ENCODE measurements at regions not wholly inside any gene's neighbourhood (a gene's known extent, or its start where the extent isn't known, plus 50 kb on each side); places are given as distances from the start of the nearest gene placed in this dataset.
"Not testable (repeated sequence)": the region's sequence is repeated elsewhere in the genome, so short reads cannot be mapped to it uniquely, and the experiment has no call there.

DNA sequence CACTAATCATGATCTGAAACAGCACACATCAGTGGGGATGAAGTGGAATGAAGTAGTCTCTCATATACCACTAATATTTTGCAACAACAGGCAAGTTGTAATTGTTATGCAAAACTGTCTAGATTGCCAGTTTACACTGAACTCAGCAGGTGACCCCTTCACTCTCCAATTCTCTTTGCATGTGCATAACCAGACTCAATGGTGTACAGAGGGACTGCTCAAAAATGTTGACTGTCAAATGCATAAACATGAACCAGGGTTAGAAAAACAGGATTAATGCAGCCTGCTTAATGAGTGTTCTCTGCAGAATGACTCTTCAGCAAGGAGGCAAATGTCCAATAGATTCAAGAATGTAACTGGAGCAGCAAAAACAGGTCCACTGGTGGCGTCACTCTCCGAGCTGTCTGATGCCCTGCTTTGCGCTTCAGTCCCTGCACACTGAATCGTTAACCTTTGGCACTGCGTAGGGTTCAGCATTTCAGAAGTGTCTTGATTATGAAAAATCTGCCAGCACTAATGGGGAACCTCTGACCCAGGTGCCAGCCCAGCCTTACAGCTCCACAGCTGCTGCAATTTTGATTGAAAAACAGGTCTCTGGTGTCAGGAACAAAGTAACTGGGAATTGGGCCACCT is 209.3 kb downstream of the TDRD15 start:
- no peak for DNase-seq (ENCODE audit: low spot score)

DNA sequence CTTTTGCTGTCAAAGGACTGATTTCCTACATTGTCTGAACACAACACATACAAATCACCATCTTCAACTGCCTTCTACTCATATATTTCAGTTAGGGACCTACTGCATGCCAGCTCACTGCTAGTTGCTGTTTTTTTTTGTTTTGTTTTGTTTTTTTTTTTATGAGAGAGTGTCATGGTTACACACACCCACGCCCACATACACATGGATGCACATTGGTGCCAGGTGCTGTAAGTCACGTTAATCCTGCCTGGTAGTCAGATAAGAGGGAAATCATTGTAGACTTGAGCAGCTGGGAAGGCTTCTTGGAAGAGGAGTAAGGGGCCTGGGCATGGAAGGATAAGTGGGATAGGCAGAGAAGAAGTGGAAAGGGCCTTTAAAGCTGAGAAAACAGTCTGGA is 209.9 kb downstream of the TDRD15 start:
- no peak for DNase-seq (ENCODE audit: low spot score)

DNA sequence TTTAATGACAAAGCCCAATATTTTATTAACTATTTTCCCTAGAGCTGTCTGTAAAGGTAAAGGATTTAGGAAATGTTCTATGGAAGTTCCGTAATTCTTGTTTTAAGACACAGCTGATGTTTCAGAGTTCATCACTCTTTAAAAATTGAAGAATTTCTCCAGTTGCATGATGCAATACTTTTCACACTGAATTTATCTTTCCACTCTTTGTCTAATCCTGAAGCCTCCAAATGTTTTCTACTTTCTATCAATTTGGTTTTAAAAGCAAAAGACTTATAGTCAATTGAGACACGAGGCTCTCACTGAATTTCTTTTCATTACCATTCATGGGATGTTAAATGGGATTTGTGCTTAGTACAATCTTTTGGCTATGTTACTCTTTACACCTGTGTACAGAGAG is 223.2 kb downstream of the TDRD15 start:
- no peak for DNase-seq (ENCODE audit: low spot score)

DNA sequence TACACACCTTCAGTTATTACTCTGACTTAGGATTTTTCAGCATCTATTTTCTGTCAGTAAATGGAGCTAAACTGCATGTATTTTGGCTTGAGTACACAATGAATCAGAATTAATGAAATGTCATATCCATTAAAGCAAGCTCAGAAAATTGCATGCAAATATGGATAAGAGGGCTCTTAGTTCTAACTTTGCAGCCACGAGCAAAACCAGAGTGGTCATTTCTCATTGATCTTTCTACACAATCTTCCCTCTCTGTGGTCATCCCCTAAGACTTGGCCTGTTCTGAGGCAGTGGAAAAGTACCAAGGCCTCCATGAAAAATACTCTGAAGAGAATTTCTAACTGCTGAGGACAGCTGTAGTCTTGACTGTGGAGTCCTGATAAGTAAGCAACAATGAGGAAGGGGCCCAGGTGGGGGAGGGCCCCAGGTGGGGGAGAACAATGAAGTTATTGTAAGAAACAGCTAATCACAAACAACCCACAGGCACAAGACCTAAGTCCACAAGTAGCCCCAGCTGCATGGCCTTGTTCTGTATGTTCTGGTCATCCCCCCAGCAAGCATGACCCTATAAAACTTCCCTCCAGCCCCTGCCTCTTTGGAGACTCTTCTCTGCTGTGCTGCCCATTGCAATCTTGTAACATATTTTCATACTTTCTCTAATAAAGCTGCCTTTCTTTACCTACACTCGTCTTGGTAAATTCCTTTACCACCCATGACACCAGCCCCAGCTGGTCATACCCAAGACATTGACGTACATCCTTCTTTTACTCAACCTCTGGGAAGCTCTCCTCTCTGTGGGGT is 230.3 kb downstream of the TDRD15 start:
- DNase-seq (ENCODE audit: low spot score): no peak

DNA sequence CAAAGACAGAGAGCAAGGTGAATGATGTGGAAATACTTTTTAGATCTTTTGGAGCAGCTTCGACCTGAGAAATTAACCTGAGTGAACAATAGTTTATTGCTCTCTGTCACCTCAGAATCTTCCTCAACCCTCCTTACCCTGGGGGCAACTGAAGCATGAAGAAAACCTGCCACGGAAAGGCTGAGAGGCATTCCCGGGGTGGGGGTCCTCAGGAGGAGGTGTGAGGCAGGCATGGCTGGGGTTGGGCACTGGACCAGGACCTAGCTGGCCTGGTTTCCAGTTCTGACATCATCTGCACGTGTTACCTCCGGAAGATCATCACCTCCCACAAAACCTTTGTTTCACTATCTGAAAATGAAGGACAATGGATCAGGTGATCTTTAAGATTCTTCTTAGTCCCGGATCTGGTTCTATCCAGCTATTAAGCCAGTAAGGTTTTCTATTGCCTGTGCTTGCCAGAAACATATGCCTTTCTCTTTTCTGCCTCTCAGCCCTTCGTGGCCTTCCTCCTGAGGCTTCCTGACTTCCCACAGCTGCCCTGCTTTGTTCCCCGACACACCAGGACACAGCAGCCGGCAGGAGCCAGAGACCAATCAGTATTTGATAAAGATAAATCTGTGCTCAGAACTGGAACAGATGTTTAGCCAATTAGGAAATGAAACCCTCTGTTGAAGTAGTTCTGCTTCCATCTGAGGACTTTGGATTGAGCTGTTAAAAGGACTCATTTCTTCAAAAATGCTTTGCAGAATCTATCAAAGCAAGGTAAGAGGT is 232.5 kb downstream of the TDRD15 start:
- DNase-seq (ENCODE audit: low spot score): no peak

DNA sequence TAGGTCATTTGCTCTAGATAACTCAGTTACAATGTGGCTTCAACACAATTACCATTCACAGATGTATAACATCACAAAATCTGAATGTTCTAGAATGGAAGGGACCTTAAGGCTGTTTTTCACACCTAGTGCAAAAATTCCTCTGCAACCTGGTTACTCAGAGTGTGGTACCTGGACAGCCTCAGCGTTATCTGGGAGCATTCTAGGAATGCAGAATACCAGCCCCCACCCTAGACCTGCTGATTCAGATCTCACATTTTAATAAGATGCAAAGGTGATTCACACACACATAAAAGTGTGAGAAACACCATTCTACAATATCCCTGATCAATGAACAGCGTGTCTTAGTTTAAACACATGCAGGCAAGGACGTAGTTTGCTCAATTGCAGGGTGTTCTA is 233.1 kb downstream of the TDRD15 start:
- DNase-seq (ENCODE audit: low spot score): no peak

DNA sequence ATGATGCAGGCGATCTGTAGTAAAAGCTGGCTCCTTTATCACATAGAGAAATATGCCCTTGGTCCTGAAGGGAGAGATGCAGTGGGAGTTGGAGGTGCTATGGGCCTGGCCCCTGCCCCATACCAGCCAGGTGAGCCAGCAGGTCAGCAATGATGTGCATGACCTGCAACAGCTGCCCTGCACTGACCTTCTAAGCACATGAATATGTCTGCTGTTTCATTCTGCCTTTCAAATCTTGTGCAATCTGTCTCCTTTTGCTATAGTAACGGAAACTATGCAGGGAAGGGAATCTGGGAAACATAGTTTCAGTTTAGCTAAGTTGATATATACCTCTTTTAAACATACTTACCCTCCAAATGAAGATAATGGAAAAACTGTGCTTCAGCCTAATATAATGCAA is 235.2 kb downstream of the TDRD15 start:
- no peak for DNase-seq (ENCODE audit: low spot score)

DNA sequence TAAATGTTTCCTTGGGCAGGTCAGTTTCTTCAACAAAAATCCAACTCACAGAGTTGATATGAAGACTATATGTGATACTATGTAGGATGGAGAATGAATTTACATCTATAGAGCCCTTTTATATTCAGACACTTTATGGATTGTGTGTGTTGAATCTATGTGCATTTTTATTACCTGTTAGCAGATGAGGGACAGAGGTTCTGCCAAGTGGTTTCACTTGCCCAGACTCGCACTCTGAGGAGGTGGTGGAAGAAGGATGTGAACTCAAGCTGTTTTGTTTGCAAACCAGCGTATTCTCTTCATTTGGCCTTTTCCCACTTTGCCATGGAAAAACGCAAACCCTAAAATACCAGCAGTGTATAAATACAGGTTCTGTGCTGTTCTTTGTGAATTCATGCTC is 237.6 kb downstream of the TDRD15 start:
- DNase-seq (ENCODE audit: low spot score): no peak

DNA sequence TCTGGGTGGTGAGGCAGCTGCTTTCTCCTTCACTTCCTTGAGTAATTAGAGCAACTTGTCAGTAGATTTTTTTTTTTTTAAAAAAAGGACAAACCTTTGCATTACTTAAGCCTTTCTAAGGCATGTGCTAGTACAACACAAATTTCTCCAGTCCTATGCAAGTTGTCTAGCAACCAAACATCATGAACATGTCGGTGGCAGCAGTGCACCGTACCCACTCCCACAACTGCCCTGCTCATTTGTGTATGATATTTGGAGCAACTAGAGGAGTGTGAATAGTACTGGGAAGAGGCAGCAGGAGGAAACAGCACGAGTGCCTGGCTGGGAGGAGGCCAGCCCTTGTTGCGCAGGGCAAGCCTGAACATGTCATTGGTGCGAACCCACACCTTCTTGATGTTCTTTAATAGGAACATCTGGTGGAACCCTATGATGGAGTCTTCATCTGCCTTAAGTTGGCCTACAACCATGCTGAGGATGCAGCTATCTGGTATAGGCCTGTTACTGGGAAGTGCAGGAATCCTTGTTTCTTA is 238.3 kb downstream of the TDRD15 start:
- no peak for DNase-seq (ENCODE audit: low spot score)

DNA sequence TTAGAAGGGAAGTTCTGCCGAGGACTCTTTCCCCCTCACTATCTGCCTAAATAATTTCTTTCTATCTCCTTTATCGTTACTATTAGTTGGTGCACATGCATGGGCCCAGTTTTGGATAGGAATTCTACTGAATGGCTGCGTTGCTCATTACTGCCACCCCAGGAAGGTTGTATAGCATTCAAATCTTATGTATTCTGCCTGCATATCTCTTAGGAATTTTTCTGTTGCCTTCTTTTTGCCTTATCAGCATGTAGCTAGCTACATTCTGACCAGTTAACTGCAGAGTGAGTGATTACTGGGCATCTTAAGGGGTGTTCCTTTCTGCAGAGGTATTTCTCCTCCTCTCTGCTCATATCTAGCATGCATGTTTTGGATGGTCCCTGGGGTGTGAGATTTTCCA is 239.6 kb downstream of the TDRD15 start:
- no peak for DNase-seq (ENCODE audit: low spot score)

DNA sequence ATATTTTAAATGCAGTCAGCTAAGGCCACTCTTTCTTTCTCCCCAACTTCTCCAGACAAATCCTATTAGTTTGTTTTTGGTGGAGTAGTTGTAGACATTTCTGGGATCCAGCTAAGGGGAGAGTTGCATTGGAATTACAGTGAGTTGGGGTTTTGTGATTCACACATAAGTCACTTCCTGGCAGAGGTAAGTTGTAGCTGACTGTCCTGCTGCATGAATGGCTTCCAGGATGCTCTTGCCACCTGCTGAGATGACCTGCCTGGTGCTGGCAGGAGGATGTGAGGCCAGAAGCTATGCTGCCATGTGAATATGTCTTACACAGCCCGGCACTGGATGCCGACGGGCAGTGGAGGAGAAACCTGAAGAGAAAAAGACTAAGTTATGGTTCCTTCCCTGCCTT is 243.7 kb downstream of the TDRD15 start:
- no peak for DNase-seq (ENCODE audit: low spot score)

DNA sequence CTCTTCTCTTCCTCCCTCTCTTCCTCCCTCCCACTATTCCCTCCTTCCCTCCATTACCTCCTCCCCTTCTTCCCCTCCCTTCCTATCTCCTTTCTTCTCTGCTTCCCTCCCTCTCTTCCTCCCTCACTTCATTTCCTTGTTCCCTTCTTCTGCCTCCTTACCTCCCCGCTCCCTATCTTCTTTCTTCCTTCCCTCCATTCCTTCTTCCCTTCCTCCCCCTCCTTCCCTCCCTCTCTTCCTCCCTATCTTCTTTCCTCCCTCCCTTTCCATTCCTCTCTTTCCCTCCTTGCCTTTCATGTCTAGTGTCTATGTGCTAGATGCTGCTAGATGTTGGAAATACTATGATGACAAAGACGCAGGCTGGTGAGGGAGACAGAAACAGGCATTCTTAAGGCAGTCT is 246.0 kb downstream of the TDRD15 start:
- DNase-seq (ENCODE audit: low spot score): no peak

DNA sequence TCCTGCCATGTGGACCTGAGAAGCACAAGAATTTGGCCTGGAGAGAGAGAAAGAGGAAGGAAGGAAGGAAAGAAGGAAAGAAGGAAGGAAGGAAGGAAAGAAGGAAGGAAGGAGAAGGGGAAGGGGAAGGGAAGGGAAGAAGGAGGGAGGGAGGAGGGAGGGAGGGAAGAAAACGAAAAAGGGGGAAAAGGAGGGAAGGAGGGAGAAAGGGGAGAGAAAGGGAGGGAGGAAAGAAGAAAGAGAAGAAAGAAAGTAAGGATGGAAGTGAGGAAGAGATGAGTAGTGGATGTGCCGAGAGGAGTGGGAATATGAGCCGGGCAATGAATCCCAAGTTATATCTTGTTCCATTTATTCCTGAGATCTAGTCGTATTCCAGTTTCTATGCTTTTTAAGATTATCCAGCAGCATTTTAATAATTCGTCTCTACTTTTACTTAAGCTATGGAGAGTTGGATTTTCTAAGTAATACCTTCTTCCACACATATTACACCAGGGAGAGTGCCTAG is 247.8 kb downstream of the TDRD15 start:
- DNase-seq (ENCODE audit: low spot score): no peak

DNA sequence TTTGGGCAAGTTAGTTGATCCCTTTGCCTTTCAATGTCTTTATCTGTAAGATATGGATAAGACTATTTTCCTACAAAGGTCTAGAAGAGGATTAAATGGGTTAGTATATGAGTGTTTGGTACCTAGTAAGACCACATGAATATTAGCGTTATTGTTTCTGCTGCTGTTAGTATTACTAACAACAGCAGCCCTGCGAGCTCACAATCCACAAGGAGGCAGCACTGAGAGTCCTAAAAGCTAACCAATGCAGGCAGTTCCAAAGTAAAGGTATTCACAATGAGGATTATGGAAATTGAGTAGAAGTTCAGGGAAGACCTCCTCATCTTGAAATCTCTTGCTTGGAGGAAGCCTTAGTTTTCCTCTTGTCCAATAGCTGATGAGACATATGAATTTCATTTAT is 248.9 kb downstream of the TDRD15 start:
- no peak for DNase-seq (ENCODE audit: low spot score)

DNA sequence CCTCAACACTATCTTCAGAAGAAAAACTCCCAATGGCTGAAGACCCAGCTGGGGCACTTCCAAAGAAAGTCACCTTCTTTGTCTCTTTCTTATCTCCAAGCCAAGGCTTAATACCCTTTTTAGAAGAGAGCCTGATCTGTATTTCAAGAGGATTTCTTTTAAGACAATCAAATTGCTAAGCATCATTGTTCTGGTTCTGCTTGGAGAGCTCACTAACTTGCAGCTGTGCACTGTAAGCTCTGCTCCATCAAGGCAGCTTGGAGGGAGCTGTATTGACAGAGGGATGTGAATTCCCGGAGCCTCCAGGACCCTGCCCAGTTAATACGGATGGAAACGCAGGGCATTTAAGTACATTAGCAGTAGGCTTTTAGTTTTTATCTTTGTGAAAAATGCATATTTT is 253.1 kb downstream of the TDRD15 start:
- no peak for DNase-seq (ENCODE audit: low spot score)

DNA sequence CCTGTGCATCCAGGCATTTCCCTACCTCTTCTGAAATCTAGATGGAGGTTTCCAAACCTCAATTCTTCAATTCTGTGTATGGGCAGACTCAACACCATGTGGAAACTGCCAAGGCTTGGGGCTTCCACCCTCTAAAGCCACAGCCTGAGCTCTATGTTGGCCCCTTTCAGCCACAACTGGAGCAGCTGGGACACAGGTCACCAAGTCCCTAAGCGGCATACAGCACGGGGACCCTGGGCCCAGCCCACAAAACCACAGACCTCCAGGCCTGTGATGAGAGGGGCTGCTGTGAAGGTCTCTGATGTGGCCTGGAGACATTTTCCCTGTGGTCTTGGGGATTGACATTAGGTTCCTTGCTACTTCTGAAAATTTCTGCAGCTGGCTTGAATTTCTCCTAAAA is 255.4 kb downstream of the TDRD15 start:
- DNase-seq (ENCODE audit: low spot score): no peak

DNA sequence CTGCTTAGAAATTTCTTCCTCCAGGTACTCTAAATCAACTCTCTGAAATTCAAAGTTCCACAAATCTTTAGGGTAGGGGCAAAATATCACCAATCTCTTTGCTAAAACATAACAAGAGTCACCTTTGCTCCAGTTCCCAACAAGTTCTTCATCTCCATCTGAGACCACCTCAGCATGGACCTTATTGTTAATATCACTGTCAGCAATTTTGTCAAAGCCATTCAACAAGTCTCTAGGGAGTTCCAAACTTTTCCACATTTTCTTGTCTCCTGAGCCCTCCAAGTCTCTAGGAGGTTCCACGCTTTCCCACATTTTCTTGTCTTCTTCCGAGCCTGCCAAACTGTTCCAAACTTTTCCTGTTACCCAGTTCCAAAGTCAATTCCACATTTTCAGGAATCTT is 255.9 kb downstream of the TDRD15 start:
- not testable (repeated sequence) for DNase-seq (ENCODE audit: low spot score)

DNA sequence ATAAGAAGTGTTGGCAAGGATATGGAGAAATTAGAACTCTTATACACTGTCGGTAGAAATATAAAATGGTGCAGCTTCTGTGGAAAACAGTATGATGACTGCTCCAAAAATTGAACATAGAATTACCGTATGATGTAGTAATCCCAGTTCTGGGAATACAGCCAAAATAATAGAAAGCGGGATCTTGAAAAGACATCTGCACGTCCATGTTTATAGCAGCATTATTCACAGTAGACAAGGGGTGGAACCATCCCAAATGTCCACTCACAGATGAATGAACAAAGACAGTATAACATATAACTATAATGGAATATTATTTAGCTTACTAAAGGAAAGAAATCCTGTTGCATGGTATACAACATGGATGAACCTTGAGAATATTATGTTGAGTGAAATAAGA is 257.7 kb downstream of the TDRD15 start:
- no peak for DNase-seq (ENCODE audit: low spot score)

DNA sequence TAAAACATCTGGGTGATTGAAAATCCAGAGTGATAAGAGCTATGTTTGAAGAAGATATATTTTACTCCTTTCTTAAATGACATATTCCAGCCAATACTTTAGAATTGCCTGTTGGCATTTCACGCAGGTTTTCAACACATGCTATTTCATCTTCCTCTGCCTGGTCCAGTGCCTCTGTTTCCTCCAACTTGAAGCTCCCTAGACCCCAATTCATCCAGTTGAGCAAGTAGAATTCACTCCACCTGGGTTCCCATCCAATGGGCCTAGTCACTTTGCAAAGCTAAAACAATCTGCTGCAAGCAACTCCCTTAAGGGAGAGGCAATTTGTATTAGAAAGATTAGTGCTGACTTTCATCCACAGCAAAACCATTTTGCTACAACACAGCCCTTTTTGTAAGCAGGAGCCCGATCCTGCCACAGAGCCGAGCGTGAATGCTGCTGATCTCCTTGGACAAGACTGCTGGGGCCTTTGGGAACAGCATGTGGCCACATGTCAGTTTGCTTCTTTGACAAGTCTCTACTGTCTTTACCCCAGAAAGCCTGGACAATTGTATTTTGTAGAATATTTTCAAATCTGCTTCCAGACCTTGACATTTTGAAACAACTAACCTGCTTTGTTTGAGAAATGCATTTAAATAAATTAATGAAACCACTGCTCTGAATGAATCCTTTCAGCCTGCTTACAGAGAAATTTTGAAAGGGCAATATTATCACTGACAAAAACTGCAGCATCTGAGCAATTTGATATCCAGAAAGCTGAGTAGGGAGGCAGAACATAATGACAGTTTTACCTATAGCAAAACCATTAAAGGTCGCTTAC is 259.1 kb downstream of the TDRD15 start:
- DNase-seq (ENCODE audit: low spot score): no peak

DNA sequence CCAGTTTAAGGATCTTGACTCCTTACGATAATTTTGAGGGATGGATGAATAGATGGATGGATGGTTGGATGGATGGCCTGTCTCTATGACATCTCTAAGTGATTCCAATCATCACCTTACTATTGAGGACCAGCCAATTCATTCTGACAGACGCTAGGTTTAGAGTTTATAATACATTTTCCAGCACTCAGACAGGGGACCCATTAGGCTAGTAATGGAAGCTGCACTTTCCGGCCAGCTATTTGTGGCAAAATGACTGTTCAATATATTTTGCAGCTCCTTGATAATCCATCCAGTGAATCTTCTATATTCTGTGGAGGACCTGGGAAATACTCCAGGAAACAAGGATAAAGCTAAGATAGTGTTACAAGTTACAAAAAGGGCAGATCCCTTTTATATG is 262.9 kb downstream of the TDRD15 start:
- no peak for DNase-seq (ENCODE audit: low spot score)

DNA sequence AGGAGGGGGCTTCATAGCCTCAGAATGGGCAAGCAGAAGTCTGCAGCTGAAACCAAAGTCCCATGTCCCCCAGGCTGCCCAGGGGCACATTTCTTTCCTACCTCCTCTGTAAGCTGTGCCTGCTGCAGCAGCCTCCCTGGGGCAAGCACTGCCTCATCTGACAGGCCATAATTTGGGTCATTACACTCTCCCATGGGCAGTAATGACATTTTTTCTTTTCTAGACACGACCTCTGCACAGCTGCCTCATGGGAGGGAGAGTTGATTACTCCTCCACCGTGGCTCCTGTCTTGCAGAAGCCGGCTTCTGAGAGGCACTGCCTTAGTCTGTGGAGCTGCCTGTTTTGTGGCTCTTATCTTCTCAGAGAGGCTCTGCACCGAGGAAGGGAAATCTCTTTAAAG is 268.9 kb downstream of the TDRD15 start:
- no peak for DNase-seq (ENCODE audit: low spot score)

DNA sequence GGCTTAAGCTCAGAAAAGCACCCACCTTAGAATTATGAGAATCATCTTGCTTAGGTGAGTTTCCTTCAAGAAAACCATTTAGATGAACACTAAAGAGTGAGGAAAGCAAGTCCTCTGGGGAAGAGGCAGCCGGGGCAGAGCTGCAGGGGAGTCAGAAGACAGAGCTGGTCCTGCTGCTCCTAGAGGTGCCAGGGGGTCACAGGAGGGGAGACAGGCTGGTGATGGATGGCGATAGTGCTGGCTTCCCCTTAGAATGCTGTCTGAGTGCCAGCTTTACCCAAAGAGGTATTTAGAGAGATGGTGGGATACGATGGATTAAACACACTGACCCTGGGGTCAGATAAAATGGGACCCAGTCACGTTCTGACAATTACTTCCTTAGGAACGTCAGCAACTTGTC is 269.4 kb downstream of the TDRD15 start:
- no peak for DNase-seq (ENCODE audit: low spot score)
